GM18519 (cell line): ENCODE measurements at regions not wholly inside any gene's neighbourhood (a gene's known extent, or its start where the extent isn't known, plus 50 kb on each side); places are given as distances from the start of the nearest gene placed in this dataset.

Experiments
- ATAC-seq: cut with Tn5 transposase; IDR thresholded peaks from one replicate; pipeline ENCODE4 v1.9.1; 2021; ENCODE audit warnings: mild to moderate bottlenecking, moderate library complexity; ENCODE audit not compliant: unreplicated experiment, low FRiP score

DNA sequence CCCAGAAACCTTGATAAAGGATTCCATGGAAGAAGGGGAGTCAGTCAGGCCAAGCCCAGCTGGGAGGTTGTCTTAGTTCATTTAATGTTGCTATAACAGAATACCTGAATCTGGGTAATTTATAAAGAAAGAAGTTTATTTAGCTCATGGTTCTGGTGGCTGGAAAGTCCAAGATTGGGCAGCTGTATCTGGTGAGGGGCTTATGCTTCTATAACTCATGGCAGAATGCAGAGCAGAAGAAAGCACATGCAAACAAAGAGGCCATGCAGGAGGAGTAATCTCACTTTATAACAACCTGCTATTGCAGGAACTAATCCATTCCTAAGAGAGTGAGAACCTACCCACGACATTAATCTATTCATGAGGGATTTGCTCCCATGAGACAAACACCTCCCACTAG lies 54.2 kb upstream of the ANKRD1 start:
- no peak for ATAC-seq

DNA sequence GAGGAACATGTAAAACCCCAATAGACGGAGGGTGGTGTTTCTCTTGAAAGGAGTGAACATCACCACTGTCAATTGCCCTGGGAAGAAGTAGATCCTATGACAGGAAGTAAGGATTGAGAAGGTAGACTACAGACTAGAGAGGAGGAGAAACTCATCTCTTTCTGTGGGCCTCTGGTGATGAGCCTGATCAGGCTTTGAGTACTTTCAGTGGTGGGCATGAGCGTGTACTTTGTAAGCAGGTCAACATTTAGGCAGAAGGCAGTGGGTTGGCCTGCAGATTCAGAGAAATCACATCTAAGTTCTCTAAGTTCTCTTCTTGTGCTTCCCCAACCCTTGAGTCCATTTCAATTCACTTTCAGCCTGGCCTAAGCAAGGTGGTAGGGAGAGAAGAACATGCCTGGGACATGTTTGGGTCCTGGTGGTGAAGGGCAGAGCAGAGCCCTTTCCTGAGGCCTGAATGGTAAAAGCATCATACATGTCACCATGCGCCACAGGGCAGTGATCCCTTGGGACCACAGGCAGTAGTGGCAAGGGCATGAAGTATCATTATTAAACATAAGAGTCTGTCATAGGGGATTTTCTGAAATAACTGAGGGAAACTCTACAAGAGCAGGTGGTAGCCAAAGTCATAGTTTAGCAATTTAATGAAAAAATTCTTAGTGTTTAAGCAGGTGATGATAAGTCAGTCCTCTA lies 56.4 kb upstream of the ANKRD1 start:
- ATAC-seq: no peak

DNA sequence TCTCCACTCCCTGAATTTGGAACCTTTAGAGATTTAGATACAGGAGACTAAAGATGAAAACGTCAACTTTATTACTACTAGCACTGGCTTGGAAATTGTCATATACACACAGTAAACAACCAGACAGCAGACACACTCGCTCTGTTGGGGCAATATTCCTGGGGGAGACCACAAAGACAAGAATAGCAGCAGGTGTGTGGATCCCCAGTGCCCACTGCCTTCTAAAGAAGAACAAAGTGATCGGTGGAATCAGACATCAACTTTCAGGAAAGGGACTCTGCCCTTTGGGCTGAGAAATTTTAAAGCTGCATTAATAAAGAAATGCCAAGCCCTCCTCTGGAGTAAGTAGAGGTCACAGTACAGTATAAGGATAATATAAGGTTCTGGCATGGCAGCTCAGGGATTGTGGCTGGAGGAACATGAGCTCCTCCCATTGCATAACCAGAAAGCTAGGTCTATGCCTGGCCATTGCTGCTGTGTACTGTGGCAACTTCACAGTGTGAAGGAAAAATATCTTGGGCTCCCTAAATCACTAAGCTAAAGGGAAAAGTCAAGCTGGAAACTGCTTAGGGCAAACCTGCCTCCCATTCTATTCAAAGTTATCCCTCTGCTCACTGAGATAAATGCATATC lies 57.1 kb upstream of the ANKRD1 start:
- ATAC-seq: no peak

DNA sequence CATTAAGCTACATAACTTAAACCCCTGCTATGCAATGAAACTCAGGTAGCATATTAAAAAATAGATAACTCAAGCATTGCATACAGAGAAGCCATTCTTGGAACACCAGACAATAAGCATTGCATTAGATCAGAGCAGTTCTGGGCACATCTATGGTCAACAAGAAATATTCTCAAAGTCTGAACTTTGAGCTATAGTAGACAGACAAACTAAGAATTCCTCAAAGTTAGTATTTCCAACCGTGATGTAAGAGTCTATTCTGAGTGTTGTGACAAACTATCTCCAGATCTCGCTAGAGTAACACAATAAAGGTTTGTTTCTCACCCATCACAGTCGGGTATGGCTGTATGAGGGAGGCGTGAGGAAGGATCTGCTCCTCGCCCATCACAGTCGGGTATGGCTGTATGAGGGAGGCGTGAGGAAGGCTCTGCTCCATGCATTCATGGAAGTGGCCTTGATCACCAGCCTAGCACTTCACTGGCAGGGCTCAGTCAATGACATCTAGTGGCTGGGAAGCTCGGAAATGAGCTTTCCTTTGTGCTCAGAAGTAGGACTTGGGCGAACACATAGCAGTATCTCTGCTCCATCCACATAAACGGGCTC lies 61.6 kb upstream of the ANKRD1 start:
- ATAC-seq: no peak

DNA sequence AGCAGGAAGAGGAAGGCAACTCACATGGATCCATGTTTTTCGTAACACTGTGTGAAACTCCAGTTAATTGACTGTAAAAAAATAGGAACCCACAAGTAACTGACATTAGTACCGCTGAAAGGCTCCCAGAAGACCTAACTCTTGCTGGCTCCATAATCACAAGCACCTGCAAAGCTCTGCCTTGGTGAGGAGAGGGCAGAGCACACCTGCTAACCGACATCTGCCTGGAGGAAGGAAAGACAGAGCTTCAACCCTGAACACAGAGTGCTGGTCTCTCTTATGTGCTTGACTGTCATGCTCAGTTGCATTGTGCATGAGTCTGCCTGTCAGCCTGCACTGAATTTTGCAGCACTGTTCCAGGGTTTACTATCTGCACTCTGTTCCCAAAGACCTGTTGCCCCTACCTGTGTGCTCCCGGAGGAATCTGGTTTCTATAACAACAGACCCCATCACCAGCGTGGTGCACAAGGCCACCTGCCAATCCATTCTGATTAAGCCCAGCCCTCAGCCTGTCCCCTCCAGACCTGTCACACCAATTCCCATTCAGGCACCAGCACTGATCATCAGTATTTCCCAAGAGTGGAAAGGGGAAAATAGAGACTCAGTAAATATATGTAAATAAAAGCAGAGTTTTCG lies 63.1 kb upstream of the ANKRD1 start:
- ATAC-seq: no peak

DNA sequence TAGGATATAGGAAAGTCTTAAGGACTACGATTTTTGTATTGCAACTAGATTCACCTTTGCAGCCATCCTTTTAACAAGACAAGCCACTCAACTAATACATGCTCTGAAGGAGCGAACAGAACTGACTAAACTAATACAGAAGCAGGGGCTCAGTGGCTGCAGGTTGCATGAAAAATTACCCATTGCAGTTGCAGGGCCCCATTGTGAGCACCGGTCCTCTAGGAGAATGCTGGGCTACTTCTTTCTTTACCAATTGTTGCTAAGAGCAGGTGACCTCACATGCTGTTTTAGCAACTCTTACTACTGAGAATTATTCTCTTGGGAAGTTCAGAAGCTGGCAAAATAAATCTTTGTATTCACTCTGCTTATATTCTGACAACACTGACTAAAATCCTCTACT lies 64.0 kb upstream of the ANKRD1 start:
- no peak for ATAC-seq

DNA sequence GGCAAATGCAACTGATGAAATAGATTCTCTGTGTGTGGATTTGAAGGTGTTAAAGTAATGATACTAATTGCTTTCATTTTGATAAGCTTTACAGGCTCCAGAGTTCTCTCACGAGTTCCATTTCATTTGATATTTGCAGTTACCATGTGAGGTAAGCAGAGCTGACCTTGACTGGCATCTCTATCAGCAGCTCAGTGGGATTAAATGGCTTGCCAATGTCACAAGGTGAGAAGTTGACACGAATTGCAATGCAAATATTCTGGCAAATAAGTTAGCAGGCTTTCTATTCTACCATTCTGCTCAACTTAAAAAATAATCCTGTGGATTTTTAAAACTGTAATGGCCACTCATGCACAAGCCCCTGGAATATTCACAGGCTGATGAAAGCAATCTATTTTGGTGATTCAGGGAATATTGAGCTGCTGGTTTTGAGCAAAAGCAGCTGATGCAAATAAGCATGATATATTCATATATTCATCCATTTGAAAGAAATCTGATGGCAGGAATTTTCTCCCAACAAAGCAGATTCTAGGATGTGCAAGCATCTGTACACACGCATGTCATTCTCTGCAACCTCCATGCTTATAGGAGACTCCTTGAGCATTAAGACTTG lies 64.5 kb upstream of the ANKRD1 start:
- no peak for ATAC-seq

DNA sequence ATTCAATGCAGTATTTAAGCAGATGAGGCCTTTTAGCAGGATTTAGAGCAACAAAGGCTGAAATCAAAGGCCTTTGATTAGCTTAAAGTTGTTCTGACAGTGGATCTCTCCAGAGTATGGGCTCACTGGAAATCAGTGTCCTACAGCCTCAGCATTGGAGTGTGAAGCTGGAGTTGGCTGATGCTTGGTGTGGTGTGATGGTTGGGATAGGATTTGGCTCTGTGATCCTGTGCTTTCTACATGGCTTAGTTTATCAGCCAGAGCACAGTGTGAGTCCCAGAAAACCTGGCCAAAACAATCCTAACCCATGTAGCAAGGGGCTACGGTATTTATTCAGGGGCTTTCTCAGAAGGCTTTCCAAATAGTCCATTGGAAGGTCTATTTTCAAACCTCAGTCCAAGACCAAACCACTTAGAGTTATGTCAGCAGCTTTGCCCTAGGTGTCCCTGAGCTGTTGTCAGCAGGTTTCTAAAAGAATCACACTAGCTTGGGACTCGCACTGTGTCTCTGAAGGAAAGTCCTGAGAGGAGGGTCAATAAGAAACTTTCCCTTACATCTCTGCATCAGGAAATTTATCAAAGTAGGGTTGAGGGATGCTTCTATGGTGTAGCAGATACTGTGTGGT lies 65.4 kb upstream of the ANKRD1 start:
- ATAC-seq: no peak

DNA sequence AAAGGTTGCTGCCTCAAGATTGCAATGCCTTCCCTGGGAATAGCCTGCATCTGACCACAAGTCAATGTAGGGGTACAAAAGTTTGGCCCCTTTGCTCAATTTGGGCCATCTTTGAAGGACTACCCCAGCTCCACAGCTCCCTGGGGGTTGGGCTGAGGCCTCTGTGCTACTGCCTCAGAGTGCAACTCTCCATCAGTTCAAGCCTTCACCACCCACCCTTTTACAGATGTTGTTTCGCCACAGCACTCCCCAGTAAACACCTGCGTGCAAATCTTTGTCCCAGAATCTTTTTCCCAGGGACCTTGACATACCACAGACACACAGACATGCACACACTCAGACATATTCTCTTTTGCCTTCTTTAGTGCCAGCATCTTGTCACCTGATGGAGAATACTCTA lies 66.0 kb upstream of the ANKRD1 start:
- no peak for ATAC-seq

DNA sequence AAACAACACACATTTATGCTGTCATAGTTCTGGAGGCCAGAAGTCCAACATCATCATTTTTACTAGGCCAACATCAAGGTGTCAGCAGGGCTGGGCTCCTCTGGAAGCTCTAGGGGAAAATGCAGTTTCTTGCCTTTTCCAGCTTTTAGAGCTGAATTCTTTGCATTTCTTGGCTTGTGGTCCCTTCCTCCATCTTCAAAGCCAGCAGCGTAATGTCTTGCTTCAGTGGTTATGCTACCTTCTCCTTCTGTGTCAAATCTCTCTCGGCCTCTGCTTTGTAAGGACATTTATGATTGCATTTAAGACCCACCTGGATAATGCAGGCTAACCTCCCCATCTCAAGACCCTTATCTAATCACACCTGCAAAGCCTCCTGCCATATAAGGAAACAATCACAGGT lies 66.5 kb upstream of the ANKRD1 start:
- ATAC-seq: no peak

DNA sequence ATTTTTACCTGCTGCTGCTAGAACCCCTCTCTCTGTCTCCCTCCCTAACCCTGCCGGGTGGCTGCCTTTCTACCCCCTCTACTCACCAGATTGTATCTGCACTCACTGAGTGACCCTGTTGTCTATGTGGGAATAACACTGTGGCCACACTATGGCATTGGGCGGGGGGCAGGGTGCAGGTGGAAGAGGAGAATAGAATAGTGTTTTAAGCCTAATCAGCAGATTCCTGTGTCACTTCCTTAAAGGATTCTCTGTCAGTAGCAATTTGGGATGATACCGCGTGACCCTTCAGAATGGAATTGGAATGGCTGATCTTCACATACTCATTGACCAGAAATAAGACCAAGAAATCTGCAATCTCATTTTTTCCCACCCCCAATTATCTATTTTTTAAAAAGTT lies 67.1 kb upstream of the ANKRD1 start:
- ATAC-seq: no peak

DNA sequence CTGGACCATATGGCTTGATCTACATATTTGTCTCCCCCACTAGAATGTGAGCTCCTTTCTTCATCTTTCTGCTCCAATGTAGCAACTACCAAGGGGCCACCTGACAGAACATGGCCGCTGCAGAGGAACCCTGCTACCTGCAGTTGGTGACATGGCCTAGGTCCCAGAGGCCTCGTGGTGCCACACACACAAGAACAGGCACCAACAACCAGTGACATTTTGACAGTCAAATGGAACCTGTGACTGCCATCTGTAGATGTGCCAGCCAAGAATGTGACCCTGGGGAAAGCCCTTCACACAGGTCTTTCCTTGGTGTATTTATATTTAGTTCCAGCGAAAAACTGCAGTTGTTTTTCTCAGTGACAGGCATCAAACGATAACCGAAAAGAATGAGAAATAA lies 67.9 kb upstream of the ANKRD1 start:
- ATAC-seq: no peak

DNA sequence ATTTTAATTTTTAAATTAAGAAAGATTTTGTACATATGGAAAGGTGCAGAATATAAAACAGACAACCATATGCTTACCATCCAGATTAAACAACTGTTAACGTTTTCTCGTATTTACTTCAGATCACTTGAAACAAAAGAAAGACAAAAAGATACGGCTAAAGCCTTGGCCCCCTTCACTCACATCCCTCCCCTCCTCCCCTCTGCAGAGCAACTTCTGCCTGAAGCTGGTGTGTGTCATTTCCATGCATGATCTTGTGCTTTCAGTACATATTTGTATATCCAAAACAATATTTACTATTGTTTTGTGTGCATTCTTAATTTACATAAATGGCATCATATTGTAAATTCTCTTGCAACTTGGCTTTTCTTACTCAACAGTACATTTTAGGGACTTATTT lies 68.5 kb upstream of the ANKRD1 start:
- ATAC-seq: no peak

DNA sequence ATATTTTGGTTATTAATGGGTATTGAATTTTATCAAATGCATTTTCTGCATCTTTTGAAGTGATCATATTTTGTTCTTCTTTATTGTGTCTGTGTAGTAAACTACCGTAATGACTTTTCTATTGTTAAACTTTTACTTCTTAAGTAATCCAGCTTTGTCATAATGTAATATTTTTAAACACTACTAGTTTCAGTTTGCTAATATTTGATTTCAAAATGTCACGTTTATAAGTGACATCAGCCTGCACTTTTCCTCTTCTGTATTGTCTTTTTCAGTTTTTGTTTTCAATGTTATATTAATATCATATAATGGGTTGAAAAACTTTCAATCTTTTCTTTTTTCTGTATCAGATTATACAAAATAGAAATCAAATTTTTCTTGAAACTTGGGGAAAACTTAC lies 71.6 kb upstream of the ANKRD1 start:
- ATAC-seq: no peak

DNA sequence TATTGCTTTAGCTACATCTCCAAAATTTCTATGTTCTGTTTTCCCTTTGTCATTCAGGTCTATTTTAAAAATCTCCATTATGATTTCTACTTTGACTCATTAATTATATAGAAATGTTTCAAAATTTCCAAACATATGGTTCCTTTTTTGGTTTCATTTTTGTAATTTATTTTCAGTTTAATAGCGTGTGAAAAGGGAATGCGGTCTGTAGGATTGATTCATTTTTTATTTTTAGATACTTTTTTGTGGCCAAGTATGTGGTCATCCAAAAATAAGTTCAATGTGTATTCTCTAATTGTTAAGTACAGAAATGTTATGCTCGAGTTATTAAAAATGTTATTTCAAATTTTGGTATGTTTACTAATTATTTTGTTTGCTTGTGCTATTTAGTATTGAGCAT lies 72.5 kb upstream of the ANKRD1 start:
- ATAC-seq: no peak

DNA sequence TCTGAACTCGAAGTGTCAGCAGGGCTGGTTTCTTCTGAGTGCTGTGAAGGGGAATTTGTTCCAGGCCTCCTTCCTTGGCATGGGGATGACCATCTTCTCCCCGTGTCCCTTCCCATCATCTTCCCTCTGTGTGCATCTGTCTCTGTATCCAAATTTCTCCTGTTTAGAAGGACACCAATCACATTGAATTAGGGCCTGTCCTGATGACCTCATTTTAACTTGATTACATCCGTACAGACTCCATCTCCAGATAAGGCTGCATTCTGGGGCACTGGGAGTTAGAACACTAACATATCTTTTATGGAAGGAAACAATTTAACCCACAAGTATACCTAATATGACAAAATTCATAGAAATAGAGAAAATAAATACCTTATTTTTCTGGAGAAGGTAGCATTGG lies 76.8 kb upstream of the ANKRD1 start:
- no peak for ATAC-seq

DNA sequence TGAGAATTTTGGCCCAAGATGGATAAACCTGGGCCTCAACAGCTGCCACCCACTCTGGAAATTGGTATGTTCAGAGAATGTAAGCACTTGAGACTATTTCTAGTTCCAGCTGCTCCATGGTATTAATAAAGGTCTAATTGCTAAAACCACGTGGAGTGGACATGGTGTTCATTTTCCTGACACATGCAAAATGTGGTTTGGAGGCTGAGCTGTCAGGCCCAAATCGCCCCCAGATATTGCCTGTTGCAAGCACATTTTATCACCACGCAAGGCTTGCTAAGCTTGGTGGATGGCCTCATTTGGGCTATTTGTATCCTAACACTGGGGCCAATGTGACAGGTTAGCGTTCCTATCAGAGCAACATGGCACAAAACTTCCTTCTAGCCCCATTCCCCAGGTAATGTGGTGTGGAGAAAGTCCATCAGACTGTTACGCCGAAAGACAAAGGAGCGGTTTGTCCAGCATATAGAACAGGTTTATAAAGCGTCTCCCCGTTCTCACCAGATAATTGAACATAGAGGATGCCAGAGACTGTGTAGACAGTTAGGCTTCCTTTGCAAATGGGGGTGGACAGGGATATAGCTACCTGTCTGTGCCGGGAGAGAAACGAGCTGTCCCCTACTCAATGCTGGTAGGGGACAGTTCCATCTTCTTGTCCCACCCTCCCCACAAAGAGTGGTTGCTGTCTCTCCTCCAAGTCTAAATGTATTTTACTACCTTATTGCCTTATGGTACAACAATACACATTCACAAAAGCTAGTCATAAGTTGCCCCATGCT lies 78.0 kb upstream of the ANKRD1 start:
- no peak for ATAC-seq

DNA sequence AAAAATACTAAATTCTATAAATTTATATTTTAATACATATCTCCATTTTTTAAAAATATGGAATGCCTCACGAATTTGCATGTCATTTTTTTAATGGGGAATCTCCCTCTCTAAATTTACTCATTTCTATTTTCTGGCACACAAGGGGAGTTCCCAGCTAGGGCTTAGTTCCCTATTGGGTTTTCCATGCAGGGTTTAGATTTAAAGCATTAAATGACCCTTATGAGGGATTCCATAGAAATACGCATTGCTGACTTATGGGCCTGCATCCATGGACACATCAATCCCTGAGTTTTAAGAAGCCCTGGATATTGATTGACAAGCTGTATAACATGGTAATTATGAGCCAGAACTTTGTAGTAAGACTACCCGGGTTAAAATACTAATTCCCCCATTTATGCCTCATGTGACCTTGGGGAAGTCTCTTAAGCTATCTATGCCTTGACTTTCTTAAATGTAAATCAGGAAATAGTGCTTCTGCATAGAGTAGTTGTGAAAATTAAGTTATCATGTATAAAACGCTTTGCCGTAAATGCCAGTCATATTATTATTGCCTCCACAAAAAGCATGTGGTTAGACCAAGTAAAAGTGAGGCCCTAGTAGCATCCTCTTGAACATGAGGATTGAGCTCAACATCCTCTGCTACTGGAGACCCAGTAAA lies 78.8 kb upstream of the ANKRD1 start:
- no peak for ATAC-seq

DNA sequence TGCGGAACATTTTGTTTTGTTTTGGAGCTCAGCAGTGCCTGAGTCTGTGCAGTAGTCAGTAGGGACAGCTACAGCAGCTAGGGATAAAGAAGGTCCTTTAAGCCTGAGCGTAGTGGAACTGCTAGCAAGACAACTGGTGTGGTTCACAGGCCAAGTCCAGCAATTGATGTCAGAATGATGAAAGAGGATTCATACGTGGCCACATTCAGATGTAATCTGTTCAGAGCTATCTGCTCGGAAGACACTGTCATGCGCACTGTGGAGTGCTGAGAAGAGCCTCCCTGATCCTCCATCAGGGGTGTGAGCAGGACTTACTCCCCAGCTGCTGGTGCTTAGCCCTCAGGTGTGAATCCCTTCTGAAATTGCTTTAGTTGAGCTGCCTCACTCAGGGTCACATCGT lies 79.6 kb upstream of the ANKRD1 start:
- ATAC-seq: no peak

DNA sequence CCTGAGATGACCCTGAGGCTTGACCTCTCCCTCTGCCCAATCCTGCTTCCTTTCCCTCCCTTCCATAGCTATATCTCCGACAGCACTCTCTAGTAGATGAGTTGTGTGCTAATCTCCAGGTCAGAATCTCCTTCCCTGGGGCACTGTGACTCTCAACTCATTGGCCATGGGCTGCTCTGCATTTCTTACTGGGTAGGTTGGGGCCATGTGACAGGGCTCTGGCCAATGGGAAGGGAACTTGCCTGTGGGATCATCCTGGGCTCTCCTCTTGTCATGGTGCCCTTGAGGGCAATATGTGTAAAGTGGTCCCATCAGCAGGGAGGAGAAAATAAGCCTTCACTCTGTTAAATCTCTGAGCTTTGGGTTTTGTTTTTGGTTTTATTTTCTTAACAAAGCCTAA lies 80.1 kb upstream of the ANKRD1 start:
- no peak for ATAC-seq
